CD14-positive monocyte (primary cell): ENCODE measurements at regions not wholly inside any gene's neighbourhood (a gene's known extent, or its start where the extent isn't known, plus 50 kb on each side); places are given as distances from the start of the nearest gene placed in this dataset.

ENCODE experiments used
- DNase-seq, 3 donors: peaks; one replicate each; pipeline ENCODE4 v3.0.0-alpha.2; 2011 to 2022
- H2AFZ ChIP-seq: 2 replicates; pipeline ENCODE4 v1.6.0; 2012; ENCODE audit warnings: mild to moderate bottlenecking, low read depth, low read length, inconsistent platforms; ENCODE audit not compliant: insufficient read depth, poor library complexity, severe bottlenecking
- H3K27ac ChIP-seq, 2 donors: 1 replicate in 1 of 2; 2 replicates in 1 of 2; pipeline ENCODE4 v1.5.1; 2012 to 2013; ENCODE audit warnings: low read length in 2 of 2, control low read depth in 1 of 2, inconsistent platforms in 1 of 2, low read depth in 1 of 2, mild to moderate bottlenecking in 1 of 2
- H3K27me3 ChIP-seq, 2 donors: one replicate each; pipeline versions ENCODE4 v1.6.0 to v1.6.1; 2011 to 2013; ENCODE audit warnings: low read length in 2 of 2; ENCODE audit not compliant: control insufficient read depth in 2 of 2, insufficient read depth in 2 of 2
- H3K36me3 ChIP-seq, 2 donors: replicated peaks in 1 of 2; 1 replicate in 1 of 2; 2 replicates in 1 of 2; pipeline versions ENCODE4 v1.5.1 to v1.6.1; 2012 to 2013; ENCODE audit warnings: low read length in 2 of 2, control low read depth in 1 of 2, inconsistent platforms in 1 of 2, mild to moderate bottlenecking in 1 of 2; ENCODE audit not compliant: insufficient read depth in 2 of 2, control insufficient read depth in 1 of 2
- H3K4me1 ChIP-seq, 2 donors: 1 replicate in 1 of 2; 2 replicates in 1 of 2; pipeline versions ENCODE4 v1.5.1 to v1.6.1; 2012 to 2013; ENCODE audit warnings: low read length in 2 of 2, control low read depth in 1 of 2, inconsistent platforms in 1 of 2, mild to moderate bottlenecking in 1 of 2, moderate library complexity in 1 of 2; ENCODE audit not compliant: insufficient read depth in 2 of 2, control insufficient read depth in 1 of 2
- H3K4me2 ChIP-seq: replicated peaks from 2 replicates; pipeline ENCODE3; 2012; ENCODE audit warnings: low read length, moderate library complexity, mild to moderate bottlenecking; ENCODE audit not compliant: poor library complexity, severe bottlenecking; ENCODE audit errors: extremely low read depth
- H3K4me3 ChIP-seq, 3 experiments: fragments of 200-600 bp in 1 of 3; sonication (generic) in 1 of 3; replicated peaks in 1 of 3; 1 replicate in 2 of 3; 2 replicates in 1 of 3; pipeline ENCODE4 v1.5.1; 2011 to 2013; ENCODE audit warnings: low read length in 3 of 3, mild to moderate bottlenecking in 3 of 3, control low read depth in 2 of 3, low read depth in 2 of 3, inconsistent platforms in 1 of 3, moderate library complexity in 1 of 3
- H3K79me2 ChIP-seq: 2 replicates; pipeline ENCODE4 v1.6.0; 2012; ENCODE audit warnings: mild to moderate bottlenecking, control low read depth, inconsistent platforms, low read length, moderate library complexity; ENCODE audit not compliant: insufficient read depth
- H3K9ac ChIP-seq: 2 replicates; pipeline ENCODE4 v1.6.0; 2017; ENCODE audit warnings: low read length, mild to moderate bottlenecking; ENCODE audit not compliant: insufficient read depth, poor library complexity, severe bottlenecking
- H3K9me3 ChIP-seq, 2 donors: replicated peaks in 1 of 2; 1 replicate in 1 of 2; 2 replicates in 1 of 2; pipeline versions ENCODE4 v1.5.1 to v1.6.1; 2012 to 2013; ENCODE audit warnings: low read length in 2 of 2, control low read depth in 1 of 2; ENCODE audit not compliant: control insufficient read depth in 1 of 2, insufficient read depth in 1 of 2
- H4K20me1 ChIP-seq: 2 replicates; pipeline ENCODE4 v1.6.0; 2012; ENCODE audit warnings: mild to moderate bottlenecking, low read length, control low read depth, moderate library complexity; ENCODE audit not compliant: insufficient read depth
- H3K27ac Mint-ChIP-seq, 7 donors: one replicate each; pipeline ENCODE4 v1.8.0; 2020; ENCODE audit warnings: mild to moderate bottlenecking in 7 of 7, mixed read lengths in 7 of 7, moderate library complexity in 6 of 7, inconsistent platforms in 2 of 7
- H3K27me3 Mint-ChIP-seq, 3 donors: one replicate each; pipeline ENCODE4 v1.8.0; 2021 to 2022; ENCODE audit warnings: low read depth in 3 of 3, mild to moderate bottlenecking in 3 of 3, mixed read lengths in 3 of 3, moderate library complexity in 3 of 3, inconsistent platforms in 1 of 3
- H3K36me3 Mint-ChIP-seq, 2 donors: one replicate each; pipeline ENCODE4 v1.8.0; 2020; ENCODE audit warnings: mixed read lengths in 2 of 2, inconsistent platforms in 1 of 2, mild to moderate bottlenecking in 1 of 2
- H3K4me1 Mint-ChIP-seq: one replicate; pipeline ENCODE4 v1.8.0; 2020; ENCODE audit warnings: mild to moderate bottlenecking, mixed read lengths
- H3K4me3 Mint-ChIP-seq, 2 donors: one replicate each; pipeline ENCODE4 v1.8.0; 2020; ENCODE audit warnings: mild to moderate bottlenecking in 2 of 2, mixed read lengths in 2 of 2, moderate library complexity in 1 of 2
- H3K9me3 Mint-ChIP-seq, 7 donors: one replicate each; pipeline ENCODE4 v1.8.0; 2020 to 2022; ENCODE audit warnings: mixed read lengths in 7 of 7, mild to moderate bottlenecking in 6 of 7, moderate library complexity in 6 of 7, inconsistent platforms in 2 of 7
- CTCF ChIP-seq: fragments of 200-600 bp; IDR thresholded peaks from one replicate; pipeline ENCODE4 v1.8.0; 2022; ENCODE audit warnings: antibody characterized with exemption, mild to moderate bottlenecking
- WGBS: methylation state at CpG from one replicate; pipeline ENCODE4 v1.1.5; 2013; ENCODE audit warnings: missing lambda C conversion rate; ENCODE audit not compliant: insufficient coverage; 5-methylcytosine and 5-hydroxymethylcytosine counted together
- intact Hi-C, 2 donors: fragments of 100-400 bp; cut with micrococcal nuclease; formaldehyde crosslinking; loops; one replicate each; pipeline versions ENCODE4 v1.15.0 to v1.15.1; 2023

GRCh38 chr4:189505380-189505779 is 435.3 kb upstream of the FRG1 start:
- no peak overlapping the region for H3K4me3 ChIP-seq
- no peak for TF ChIP-seq CTCF
- H3K36me3 Mint-ChIP-seq: no peaks in the 10 kb centered on the region
- 92% methylated on average over 3 of the region's 3 CpGs for WGBS
- H3K79me2 ChIP-seq: no peaks in the 10 kb centered on the region
- H3K27ac Mint-ChIP-seq: no peak overlapping the region
- H3K4me1 Mint-ChIP-seq: no peaks in the 10 kb centered on the region
- no peak overlapping the region for H3K27ac ChIP-seq
- intact Hi-C loops: no loop called here
- H4K20me1 ChIP-seq: no peaks in the 10 kb centered on the region
- peaks cover 0 to 6% (median 2%) of the 10 kb centered on the region in 7 donors for H3K9me3 Mint-ChIP-seq
- peaks cover 0 to 2% (median 0%) of the 10 kb centered on the region in 3 donors for H3K27me3 Mint-ChIP-seq
- H3K9ac ChIP-seq: no peak overlapping the region
- no peaks in the 10 kb centered on the region for H3K4me1 ChIP-seq
- H2AFZ ChIP-seq: no peak overlapping the region
- H3K36me3 ChIP-seq: no peaks in the 10 kb centered on the region
- no peak overlapping the region for H3K4me3 Mint-ChIP-seq
- no peaks in the 10 kb centered on the region for H3K9me3 ChIP-seq
- DNase-seq: no peak
- no peak overlapping the region for H3K4me2 ChIP-seq
- H3K27me3 ChIP-seq: no peaks in the 10 kb centered on the region

GRCh38 chr4:189506080-189506479 is 434.6 kb upstream of the FRG1 start:
- Mint-ChIP-seq H3K36me3 (no peaks in the 10 kb centered on the region), H3K4me3 (no peak overlapping the region), H3K27me3 (peaks cover 0 to 2% (median 0%) of the 10 kb centered on the region in 3 donors), H3K27ac (no peak overlapping the region), H3K9me3 (peaks cover 0 to 6% (median 2%) of the 10 kb centered on the region in 7 donors), H3K4me1 (no peaks in the 10 kb centered on the region)
- Histone ChIP-seq H3K27me3 (no peaks in the 10 kb centered on the region), H3K9ac (no peak overlapping the region), H2AFZ (no peak overlapping the region), H3K27ac (no peak overlapping the region), H3K36me3 (no peaks in the 10 kb centered on the region), H4K20me1 (no peaks in the 10 kb centered on the region), H3K4me2 (no peak overlapping the region), H3K4me3 (no peak overlapping the region), H3K9me3 (no peaks in the 10 kb centered on the region), H3K4me1 (no peaks in the 10 kb centered on the region), H3K79me2 (no peaks in the 10 kb centered on the region)
- no peak for TF ChIP-seq CTCF
- 77% methylated on average over 6 of the region's 10 CpGs for WGBS
- intact Hi-C loops: no loop called here
- no peak for DNase-seq
